Endodermal cell (in vitro differentiated cells): ENCODE measurements at regions not wholly inside any gene's neighbourhood (a gene's known extent, or its start where the extent isn't known, plus 50 kb on each side); places are given as distances from the start of the nearest gene placed in this dataset.
"Not testable (repeated sequence)": the region's sequence is repeated elsewhere in the genome, so short reads cannot be mapped to it uniquely, and the experiment has no call there.

ENCODE experiments used
- DNase-seq: peaks from one replicate; pipeline ENCODE4 v3.0.0-alpha.2; 2017
- H3K27ac ChIP-seq: 2 replicates; pipeline ENCODE4 v1.5.1; 2013; ENCODE audit warnings: mild to moderate bottlenecking, low read depth, low read length, moderate library complexity
- H3K27me3 ChIP-seq: 2 replicates; pipeline ENCODE4 v1.6.1; 2013; ENCODE audit warnings: mild to moderate bottlenecking, low read length, moderate library complexity; ENCODE audit not compliant: insufficient read depth, control insufficient read depth, poor library complexity, severe bottlenecking
- H3K36me3 ChIP-seq: 2 replicates; pipeline ENCODE4 v1.7.0; 2013; ENCODE audit warnings: mild to moderate bottlenecking, low read length, moderate library complexity; ENCODE audit not compliant: control insufficient read depth, insufficient read depth
- H3K4me1 ChIP-seq: one replicate; pipeline ENCODE4 v1.7.0; 2013; ENCODE audit warnings: low read length; ENCODE audit not compliant: control insufficient read depth, insufficient read depth
- H3K4me3 ChIP-seq: 2 replicates; pipeline ENCODE4 v1.5.1; 2013; ENCODE audit warnings: mild to moderate bottlenecking, low read length, moderate library complexity
- H3K9ac ChIP-seq: 2 replicates; pipeline ENCODE4 v1.6.1; 2013; ENCODE audit warnings: mild to moderate bottlenecking, low read length, moderate library complexity; ENCODE audit not compliant: poor library complexity, severe bottlenecking; ENCODE audit errors: extremely low read depth
- H3K9me3 ChIP-seq: 2 replicates; pipeline ENCODE4 v1.6.1; 2013; ENCODE audit warnings: mild to moderate bottlenecking, low read length, moderate library complexity; ENCODE audit not compliant: control insufficient read depth
- H3K27ac Mint-ChIP-seq: 2 replicates; pipeline ENCODE4 v1.8.0; 2020; ENCODE audit warnings: mixed read lengths
- H3K27me3 Mint-ChIP-seq: 2 replicates; pipeline ENCODE4 v1.8.0; 2021; ENCODE audit warnings: mild to moderate bottlenecking, mixed read lengths; ENCODE audit not compliant: insufficient read depth
- H3K36me3 Mint-ChIP-seq: 2 replicates; pipeline ENCODE4 v1.8.0; 2020; ENCODE audit warnings: low read depth, mixed read lengths
- H3K4me1 Mint-ChIP-seq: 2 replicates; pipeline ENCODE4 v1.8.0; 2020; ENCODE audit warnings: mixed read lengths
- H3K4me3 Mint-ChIP-seq: 2 replicates; pipeline ENCODE4 v1.8.0; 2020; ENCODE audit warnings: mild to moderate bottlenecking, moderate library complexity, mixed read lengths
- H3K9me3 Mint-ChIP-seq: 2 replicates; pipeline ENCODE4 v1.8.0; 2020; ENCODE audit warnings: mild to moderate bottlenecking, mixed read lengths
- WGBS, 2 experiments: methylation state at CpG; one replicate each; pipeline versions ENCODE4 v1.1.5 to v1.1.7; 2013; ENCODE audit warnings: missing lambda C conversion rate in 2 of 2, mixed read lengths in 1 of 2; ENCODE audit not compliant: insufficient coverage in 1 of 2, insufficient read length in 1 of 2; 5-methylcytosine and 5-hydroxymethylcytosine counted together
- TF ChIP-seq, protein P1 (sequence below): fragments of 200-600 bp; sonication (generic); conservative IDR thresholded peaks from 2 replicates; pipeline ENCODE4 v1.5.0; 2021; ENCODE audit warnings: antibody characterized with exemption, mild to moderate bottlenecking

GRCh38 chr10:61197057-61197456, 253.1 kb upstream of the RHOBTB1 start:
- 83 to 84% methylated on average over 1 of the region's 1 CpG for WGBS, 2 experiments
- Histone ChIP-seq H3K36me3 (no peaks in the 10 kb centered on the region), H3K4me1 (no peaks in the 10 kb centered on the region), H3K4me3 (no peak overlapping the region), H3K27me3 (no peaks in the 10 kb centered on the region), H3K9me3 (peaks cover 16% of the 10 kb centered on the region), H3K27ac (no peak overlapping the region), H3K9ac (no peak overlapping the region)
- no peak overlapping the region for H3K27ac Mint-ChIP-seq
- no peaks in the 10 kb centered on the region for H3K4me1 Mint-ChIP-seq
- TF ChIP-seq, protein P1, sequence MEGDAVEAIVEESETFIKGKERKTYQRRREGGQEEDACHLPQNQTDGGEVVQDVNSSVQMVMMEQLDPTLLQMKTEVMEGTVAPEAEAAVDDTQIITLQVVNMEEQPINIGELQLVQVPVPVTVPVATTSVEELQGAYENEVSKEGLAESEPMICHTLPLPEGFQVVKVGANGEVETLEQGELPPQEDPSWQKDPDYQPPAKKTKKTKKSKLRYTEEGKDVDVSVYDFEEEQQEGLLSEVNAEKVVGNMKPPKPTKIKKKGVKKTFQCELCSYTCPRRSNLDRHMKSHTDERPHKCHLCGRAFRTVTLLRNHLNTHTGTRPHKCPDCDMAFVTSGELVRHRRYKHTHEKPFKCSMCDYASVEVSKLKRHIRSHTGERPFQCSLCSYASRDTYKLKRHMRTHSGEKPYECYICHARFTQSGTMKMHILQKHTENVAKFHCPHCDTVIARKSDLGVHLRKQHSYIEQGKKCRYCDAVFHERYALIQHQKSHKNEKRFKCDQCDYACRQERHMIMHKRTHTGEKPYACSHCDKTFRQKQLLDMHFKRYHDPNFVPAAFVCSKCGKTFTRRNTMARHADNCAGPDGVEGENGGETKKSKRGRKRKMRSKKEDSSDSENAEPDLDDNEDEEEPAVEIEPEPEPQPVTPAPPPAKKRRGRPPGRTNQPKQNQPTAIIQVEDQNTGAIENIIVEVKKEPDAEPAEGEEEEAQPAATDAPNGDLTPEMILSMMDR = no peak
- no peaks in the 10 kb centered on the region for H3K27me3 Mint-ChIP-seq
- DNase-seq = no peak
- H3K4me3 Mint-ChIP-seq = no peak overlapping the region
- H3K36me3 Mint-ChIP-seq = no peaks in the 10 kb centered on the region
- peaks cover 15% of the 10 kb centered on the region for H3K9me3 Mint-ChIP-seq

DNA sequence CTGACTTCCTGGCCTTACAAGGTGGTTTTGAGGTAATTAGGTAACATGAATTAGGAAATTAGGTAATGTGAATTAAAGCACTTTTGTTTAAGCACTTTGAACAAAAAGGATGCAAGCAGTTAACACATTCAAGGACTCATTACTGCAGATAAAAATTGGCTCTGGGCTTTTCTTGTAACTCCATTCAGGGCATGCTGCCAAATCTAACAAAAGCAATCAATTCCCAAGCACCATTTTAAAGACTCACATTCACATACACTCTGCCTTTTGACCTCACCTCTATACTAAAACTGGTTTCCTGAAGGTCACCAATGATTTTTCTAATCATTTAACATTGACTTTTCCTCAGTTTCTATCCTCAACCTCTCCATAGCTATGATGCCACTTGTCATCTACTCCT, 251.2 kb upstream of the RHOBTB1 start:
- H3K9me3 ChIP-seq = peaks cover 21% of the 10 kb centered on the region
- H3K27ac Mint-ChIP-seq = no peak overlapping the region

DNA sequence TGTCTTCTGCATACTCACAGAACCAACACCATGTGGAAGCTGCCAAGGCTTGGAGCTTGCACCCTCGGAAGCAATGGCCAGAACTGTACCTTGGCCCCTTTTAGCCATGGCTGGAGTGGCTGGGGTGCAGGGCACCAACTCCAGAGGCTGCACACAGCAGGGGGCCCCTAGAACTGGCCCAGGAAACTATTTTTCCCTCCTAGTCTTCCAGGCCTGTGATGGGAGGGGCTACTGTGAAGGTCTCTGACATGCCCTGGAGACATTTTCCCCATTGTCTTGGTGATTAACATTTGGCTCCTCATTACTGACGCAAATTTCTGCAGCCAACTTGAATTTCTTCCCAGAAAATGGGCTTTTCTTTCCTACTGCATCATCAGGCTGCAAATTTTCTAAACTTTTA, 248.6 kb upstream of the RHOBTB1 start:
- not testable (repeated sequence) for H3K9ac ChIP-seq, H3K27ac ChIP-seq, H3K4me3 Mint-ChIP-seq, H3K4me1 Mint-ChIP-seq, DNase-seq, H3K36me3 Mint-ChIP-seq, H3K27me3 ChIP-seq, H3K27me3 Mint-ChIP-seq, H3K4me1 ChIP-seq, H3K27ac Mint-ChIP-seq, H3K4me3 ChIP-seq, H3K36me3 ChIP-seq
- peaks cover 22% of the 10 kb centered on the region for H3K9me3 Mint-ChIP-seq
- H3K9me3 ChIP-seq = peaks cover 21% of the 10 kb centered on the region
- 90 to 95% methylated on average over 2 of the region's 2 CpGs for WGBS, 2 experiments

More for the DNA sequence above, 251.2 kb upstream of the RHOBTB1 start:
- H3K36me3 ChIP-seq = no peaks in the 10 kb centered on the region
- no peak for DNase-seq
- H3K4me3 ChIP-seq = no peak overlapping the region
- no peaks in the 10 kb centered on the region for H3K27me3 Mint-ChIP-seq
- H3K4me1 Mint-ChIP-seq = no peaks in the 10 kb centered on the region
- TF ChIP-seq, protein P1 = no peak
- H3K4me1 ChIP-seq = no peaks in the 10 kb centered on the region
- H3K36me3 Mint-ChIP-seq = no peaks in the 10 kb centered on the region
- no peak overlapping the region for H3K4me3 Mint-ChIP-seq
- no peaks in the 10 kb centered on the region for H3K27me3 ChIP-seq
- H3K9me3 Mint-ChIP-seq = peaks cover 22% of the 10 kb centered on the region
- H3K9ac ChIP-seq = no peak overlapping the region
- no peak overlapping the region for H3K27ac ChIP-seq

GRCh38 chr10:61192042-61192441, 248.1 kb upstream of the RHOBTB1 start:
- Mint-ChIP-seq H3K4me1 (no peaks in the 10 kb centered on the region), H3K36me3 (no peaks in the 10 kb centered on the region)
- no peak overlapping the region for H3K4me3 ChIP-seq

More at GRCh38 chr10:61192042-61192441, 248.1 kb upstream of the RHOBTB1 start:
- H3K9me3 ChIP-seq = peaks cover 21% of the 10 kb centered on the region
- Mint-ChIP-seq H3K9me3 (peaks cover 22% of the 10 kb centered on the region), H3K27ac (no peak overlapping the region), H3K27me3 (peaks cover 5% of the 10 kb centered on the region), H3K4me3 (no peak overlapping the region)
- peaks cover 10% of the 10 kb centered on the region for H3K27me3 ChIP-seq
- no peaks in the 10 kb centered on the region for H3K36me3 ChIP-seq
- DNase-seq = no peak
- no peak overlapping the region for H3K27ac ChIP-seq
- WGBS, 2 experiments = 93 to 95% methylated on average over 3 of the region's 3 CpGs
- H3K4me1 ChIP-seq = no peaks in the 10 kb centered on the region
- no peak overlapping the region for H3K9ac ChIP-seq
- TF ChIP-seq, protein P1 = no peak
